Kidney (tissue), 13 donors: ENCODE measurements at regions not wholly inside any gene's neighbourhood (a gene's known extent, or its start where the extent isn't known, plus 50 kb on each side); places are given as distances from the start of the nearest gene placed in this dataset.

ENCODE experiments used
- DNase-seq, 5 donors: peaks; one replicate each; pipeline ENCODE4 v3.0.0-alpha.2; 2013 to 2020
- FAIRE-seq: peaks from 2 replicates; lab custom pipeline; 2012; peaks lifted over from hg19 to GRCh38; lab: Jason Lieb, UNC
- H3K27ac ChIP-seq, 2 donors: one replicate each; pipeline ENCODE4 v1.7.0; 2013; ENCODE audit warnings: low read depth in 2 of 2, low read length in 2 of 2, inconsistent platforms in 1 of 2
- H3K27me3 ChIP-seq: one replicate; pipeline ENCODE4 v1.7.1; 2013; ENCODE audit warnings: low read length, inconsistent platforms; ENCODE audit not compliant: control insufficient read depth, insufficient read depth
- H3K36me3 ChIP-seq, 3 donors: one replicate each; pipeline versions ENCODE4 v1.7.0 to v1.7.1; 2013; ENCODE audit warnings: low read length in 3 of 3, control low read depth in 1 of 3, inconsistent platforms in 1 of 3; ENCODE audit not compliant: insufficient read depth in 3 of 3, control insufficient read depth in 2 of 3
- H3K4me1 ChIP-seq, 3 donors: one replicate each; pipeline versions ENCODE4 v1.7.0 to v1.7.1; 2013; ENCODE audit warnings: low read length in 3 of 3, inconsistent platforms in 1 of 3, low read depth in 1 of 3; ENCODE audit not compliant: control insufficient read depth in 2 of 3, insufficient read depth in 2 of 3
- H3K4me3 ChIP-seq, 3 donors: one replicate each; pipeline versions ENCODE4 v1.7.0 to v1.8.1; 2013; ENCODE audit warnings: low read length in 3 of 3, control low read depth in 1 of 3, inconsistent platforms in 1 of 3
- H3K9ac ChIP-seq, 3 donors: one replicate each; pipeline versions ENCODE4 v1.7.0 to v1.7.1; 2013; ENCODE audit warnings: low read length in 3 of 3, control low read depth in 1 of 3, inconsistent platforms in 1 of 3
- H3K9me3 ChIP-seq, 3 donors: one replicate each; pipeline versions ENCODE4 v1.7.0 to v1.7.1; 2013; ENCODE audit warnings: low read length in 3 of 3, control low read depth in 1 of 3, inconsistent platforms in 1 of 3; ENCODE audit not compliant: control insufficient read depth in 2 of 3, insufficient read depth in 1 of 3
- CTCF ChIP-seq: IDR thresholded peaks from 3 replicates; pipeline ENCODE4 v1.5.1; 2012; ENCODE audit warnings: mild to moderate bottlenecking, moderate library complexity, borderline replicate concordance; ENCODE audit not compliant: insufficient read depth; ENCODE audit errors: extremely low read depth
- intact Hi-C: fragments of 100-400 bp; cut with DNase I; formaldehyde crosslinking; loops from one replicate; pipeline ENCODE4 v1.11.1; 2022
- donor health status: control.
- donor health status: control.
- donor health status: control.
- donor health status: control.
- donor health status: control.
- donor health status: DM: yes; HTN: yes; CAD: no.
- donor health status: Normal renal cell carcinoma (clear cell type).

DNA sequence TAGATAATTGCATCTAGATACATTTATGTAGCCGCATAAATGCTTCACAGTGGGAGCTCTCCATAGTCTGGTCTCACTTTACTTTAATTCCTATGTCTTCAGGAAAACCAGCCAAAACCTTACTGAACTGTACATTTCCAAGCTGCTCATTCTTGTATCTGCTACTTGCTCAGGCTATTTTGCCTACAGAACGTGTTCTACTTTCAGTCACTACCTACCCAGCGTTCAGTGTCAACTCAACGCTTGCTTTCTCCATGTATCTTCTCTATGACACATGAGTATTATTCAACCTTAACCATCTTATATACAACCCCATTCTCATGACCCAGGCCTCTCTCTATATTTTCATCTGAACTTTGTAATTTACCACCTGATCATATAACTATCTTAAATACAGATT is 101.9 kb downstream of the KLF12 start:
- H3K27me3 ChIP-seq: no peaks in the 10 kb centered on the region
- no peaks in the 10 kb centered on the region for H3K4me1 ChIP-seq
- no peak overlapping the region for H3K27ac ChIP-seq
- peak overlapping the region in 1 of 3 donors; percentile 45 for H3K4me3 ChIP-seq
- no peaks in the 10 kb centered on the region for H3K9me3 ChIP-seq
- intact Hi-C loops: no loop called here
- H3K36me3 ChIP-seq: no peaks in the 10 kb centered on the region
- no peak for TF ChIP-seq CTCF
- DNase-seq (no peak), FAIRE-seq (no peak)
- H3K9ac ChIP-seq: no peak overlapping the region

- no peaks in the 10 kb centered on the region for H3K27me3 ChIP-seq
- no peak overlapping the region for H3K9ac ChIP-seq
- intact Hi-C loops: no loop called here
- H3K4me3 ChIP-seq: no peak overlapping the region
- no peak for FAIRE-seq
- H3K27ac ChIP-seq: no peak overlapping the region
- TF ChIP-seq CTCF: no peak
- H3K9me3 ChIP-seq: no peaks in the 10 kb centered on the region
- DNase-seq: no peak
- H3K4me1 ChIP-seq: no peaks in the 10 kb centered on the region
- no peaks in the 10 kb centered on the region for H3K36me3 ChIP-seq
Observed at GRCh38 chr13:74027161-74027779, 106.9 kb downstream of the KLF12 start.

DNA sequence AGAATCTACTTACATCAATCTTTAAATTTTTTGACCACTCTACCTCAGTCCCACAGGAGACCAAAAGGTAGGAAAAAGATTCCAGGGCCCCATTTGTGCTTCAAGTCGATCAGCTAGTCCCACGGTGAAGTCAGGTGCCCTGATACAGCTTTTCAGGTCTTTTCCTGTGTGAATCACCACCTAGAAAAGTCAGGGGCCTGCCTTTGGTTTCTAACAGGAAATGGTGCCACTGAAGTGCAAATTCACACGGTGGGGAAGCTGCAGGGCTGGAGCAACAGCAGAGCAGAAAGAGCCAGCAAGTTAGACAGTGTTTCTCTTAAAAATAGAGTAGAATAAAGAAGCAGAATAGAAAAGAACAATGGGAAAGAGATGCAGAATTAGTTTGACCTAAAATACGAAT is 107.5 kb downstream of the KLF12 start:
- Histone ChIP-seq H3K36me3 (no peaks in the 10 kb centered on the region), H3K4me3 (no peak overlapping the region), H3K9me3 (no peaks in the 10 kb centered on the region), H3K27me3 (no peaks in the 10 kb centered on the region), H3K9ac (no peak overlapping the region), H3K4me1 (no peaks in the 10 kb centered on the region), H3K27ac (no peak overlapping the region)
- no peak for FAIRE-seq
- peak in 2 of 5 donors; percentile 14 to 37 for DNase-seq
- intact Hi-C loops: no loop called here
- no peak for TF ChIP-seq CTCF

DNA sequence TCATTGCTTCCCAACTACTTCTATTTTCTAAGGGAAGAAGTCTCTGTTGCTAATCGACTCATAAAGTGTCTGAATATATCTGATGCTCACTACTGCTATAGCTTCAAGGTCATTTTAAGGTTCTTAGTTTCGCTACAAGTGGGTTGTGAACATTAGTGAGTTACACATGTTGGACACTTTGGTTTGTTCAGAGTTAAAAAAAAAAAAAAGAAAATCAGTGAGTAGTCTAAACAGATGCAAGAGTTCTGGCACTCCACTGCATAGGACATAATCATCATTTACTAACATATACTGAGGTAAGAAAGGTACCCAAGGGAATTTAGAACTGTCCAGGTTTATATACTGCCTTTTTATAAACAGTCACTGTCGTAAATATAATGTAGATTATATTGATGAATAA is 108.8 kb downstream of the KLF12 start:
- H3K27me3 ChIP-seq: no peaks in the 10 kb centered on the region

More for the DNA sequence above, 108.8 kb downstream of the KLF12 start:
- DNase-seq: no peak
- Histone ChIP-seq H3K36me3 (no peaks in the 10 kb centered on the region), H3K4me1 (no peaks in the 10 kb centered on the region), H3K9me3 (no peaks in the 10 kb centered on the region), H3K9ac (no peak overlapping the region), H3K27ac (no peak overlapping the region), H3K4me3 (no peak overlapping the region)
- FAIRE-seq: no peak
- TF ChIP-seq CTCF: no peak
- intact Hi-C loops: no loop called here
